HCT116 (cell line): ENCODE measurements at regions not wholly inside any gene's neighbourhood (a gene's known extent, or its start where the extent isn't known, plus 50 kb on each side); places are given as distances from the start of the nearest gene placed in this dataset.
A peak's percentile ranks its signal among the peaks of the same experiment; 100 is the strongest.

Experiments used
- ATAC-seq: fragments of 200-7000 bp; cut with Tn5 transposase; 2 replicates; pipeline ENCODE4 v1.9.1; 2020; ENCODE audit warnings: mild to moderate bottlenecking, moderate library complexity
- BruUV-seq: library from RNA; stranded (reverse); fragments of 400-500 nt; replicated peaks from 2 replicates; lab custom pipeline; 2021; lab: Mats Ljungman, UMichigan
- CTCF ChIA-PET: fragments of 300-600 bp; sonication (Branson Sonifier 250); formaldehyde crosslinking; loops from one replicate; lab custom pipeline; 2021; ENCODE audit warnings: antibody characterized with exemption; lab: Charles Lee
- POLR2A ChIA-PET: fragments of 300-600, 350-600 bp; sonication (Branson Sonifier 250); formaldehyde crosslinking; loops from one replicate; lab custom pipeline; 2021; ENCODE audit warnings: antibody characterized with exemption; lab: Charles Lee
- RAD21 ChIA-PET, 2 experiments: fragments of 300-600 bp; sonication (Branson Sonifier 250); formaldehyde crosslinking; loops; one replicate each; lab custom pipeline; 2023; ENCODE audit warnings: low total read pairs in 2 of 2; ENCODE audit not compliant: uncharacterized antibody in 2 of 2, unreplicated experiment in 2 of 2, low non-redundant PET in 1 of 2; lab: Charles Lee
- DNase-seq: peaks from one replicate; pipeline ENCODE4 v3.0.0-alpha.2; 2010; ENCODE audit warnings: low read depth, low spot score
- H2AFZ ChIP-seq: fragments of 200-600 bp; shearing (Covaris generic), sonication (generic); 2 replicates; pipeline ENCODE4 v1.6.1; 2017; ENCODE audit warnings: low read depth, mixed run types, mixed read lengths, antibody characterized with exemption, low read length; ENCODE audit not compliant: poor library complexity, severe bottlenecking
- H3K27ac ChIP-seq: 2 replicates; pipeline ENCODE4 v1.5.1; 2012; ENCODE audit warnings: low read depth, low read length
- H3K27me3 ChIP-seq: fragments of 200-600 bp; sonication (generic); 2 replicates; pipeline ENCODE4 v1.6.1; 2016; ENCODE audit warnings: mixed run types, low read length, mixed read lengths; ENCODE audit not compliant: insufficient read depth
- H3K36me3 ChIP-seq, 2 experiments: fragments of 200-500 bp in 1 of 2; fragments of 200-600 bp in 1 of 2; sonication (Bioruptor generic) in 1 of 2; sonication (generic) in 1 of 2; 2 replicates each; pipeline versions ENCODE4 v1.5.1 to v1.6.1; 2014 to 2016; ENCODE audit warnings: low read length in 2 of 2, inconsistent platforms in 1 of 2, mixed read lengths in 1 of 2, mixed run types in 1 of 2; ENCODE audit not compliant: insufficient read depth in 2 of 2, control insufficient read depth in 1 of 2
- H3K4me1 ChIP-seq, 2 experiments: fragments of 200-600 bp in 1 of 2; sonication (generic) in 1 of 2; 2 replicates each; pipeline versions ENCODE4 v1.5.1 to v1.6.1; 2012 to 2017; ENCODE audit warnings: low read length in 2 of 2, inconsistent platforms in 1 of 2, mild to moderate bottlenecking in 1 of 2, mixed read lengths in 1 of 2, mixed run types in 1 of 2, moderate library complexity in 1 of 2; ENCODE audit not compliant: insufficient read depth in 2 of 2, control insufficient read depth in 1 of 2
- H3K4me2 ChIP-seq: fragments of 200-600 bp; sonication (generic); 2 replicates; pipeline ENCODE4 v1.6.1; 2017; ENCODE audit warnings: mixed run types, low read length, mixed read lengths
- H3K4me3 ChIP-seq, 2 experiments: fragments of 200-600 bp in 1 of 2; sonication (generic) in 1 of 2; replicated peaks in 1 of 2; 2 replicates each; pipeline ENCODE4 v1.5.1; 2011 to 2016; ENCODE audit warnings: low read length in 2 of 2, control low read depth in 1 of 2, low read depth in 1 of 2, mild to moderate bottlenecking in 1 of 2, mixed read lengths in 1 of 2, mixed run types in 1 of 2
- H3K79me2 ChIP-seq: fragments of 200-600 bp; sonication (generic); 2 replicates; pipeline ENCODE4 v1.6.1; 2017; ENCODE audit warnings: mild to moderate bottlenecking, mixed run types, low read length, moderate library complexity, mixed read lengths; ENCODE audit not compliant: insufficient read depth
- H3K9ac ChIP-seq: fragments of 200-600 bp; sonication (generic); 2 replicates; pipeline ENCODE4 v1.6.1; 2016; ENCODE audit warnings: low read length, mixed read lengths
- H3K9me2 ChIP-seq: fragments of 200-600 bp; sonication (generic), shearing (Covaris generic); 2 replicates; pipeline ENCODE4 v1.6.1; 2017; ENCODE audit warnings: mixed run types, mild to moderate bottlenecking, moderate library complexity; ENCODE audit not compliant: insufficient read depth
- H3K9me3 ChIP-seq, 2 experiments: fragments of 200-500 bp in 1 of 2; fragments of 200-600 bp in 1 of 2; sonication (Bioruptor generic) in 1 of 2; sonication (generic) in 1 of 2; 2 replicates each; pipeline ENCODE4 v1.6.1; 2014 to 2017; ENCODE audit warnings: low read length in 2 of 2, mixed read lengths in 2 of 2, inconsistent platforms in 1 of 2, low read depth in 1 of 2, mild to moderate bottlenecking in 1 of 2, mixed run types in 1 of 2, moderate library complexity in 1 of 2; ENCODE audit not compliant: control insufficient read depth in 1 of 2, insufficient read depth in 1 of 2
- H4K20me1 ChIP-seq: fragments of 200-600 bp; sonication (generic), shearing (Covaris generic); 2 replicates; pipeline ENCODE4 v1.6.1; 2017; ENCODE audit warnings: mixed run types, mild to moderate bottlenecking, moderate library complexity; ENCODE audit not compliant: insufficient read depth
- CBX3 ChIP-seq: IDR thresholded peaks from 2 replicates; pipeline ENCODE4 v1.6.1; 2012; ENCODE audit warnings: low read depth
- CEBPB ChIP-seq: IDR thresholded peaks from 2 replicates; pipeline ENCODE4 v1.6.1; 2012; ENCODE audit warnings: low read depth
- EZH2 ChIP-seq: fragments of 200-600 bp; sonication (generic); IDR thresholded peaks from 2 replicates; pipeline ENCODE4 v1.6.1; 2017; ENCODE audit warnings: antibody characterized with exemption, mixed run types
- FOSL1 ChIP-seq: IDR thresholded peaks from 2 replicates; pipeline ENCODE4 v1.6.1; 2012; ENCODE audit warnings: low read depth
- JUND ChIP-seq: IDR thresholded peaks from 2 replicates; pipeline ENCODE4 v1.6.1; 2012
- POLR2A ChIP-seq: IDR thresholded peaks from 2 replicates; pipeline ENCODE4 v1.7.0; 2011; ENCODE audit warnings: borderline replicate concordance; ENCODE audit not compliant: insufficient read depth, insufficient read length; ENCODE audit errors: extremely low read depth
- POLR2AphosphoS5 ChIP-seq: IDR thresholded peaks from 2 replicates; pipeline ENCODE4 v1.6.1; 2011; ENCODE audit warnings: mild to moderate bottlenecking, low read depth, low read length, moderate library complexity
- RAD21 ChIP-seq: IDR thresholded peaks from 2 replicates; pipeline ENCODE4 v1.6.1; 2012; ENCODE audit warnings: low read depth, mild to moderate bottlenecking
- SP1 ChIP-seq: IDR thresholded peaks from 2 replicates; pipeline ENCODE4 v1.6.1; 2012; ENCODE audit warnings: low read depth
- YY1 ChIP-seq: IDR thresholded peaks from 2 replicates; pipeline ENCODE4 v1.6.1; 2011; ENCODE audit warnings: low read length, low read depth, moderate library complexity, mild to moderate bottlenecking; ENCODE audit not compliant: insufficient replicate concordance; ENCODE audit errors: extremely low read depth
- ZNF274 ChIP-seq: fragments of 200-500 bp; sonication (Bioruptor generic); IDR thresholded peaks from 2 replicates; pipeline ENCODE4 v1.6.1; 2014; ENCODE audit warnings: mild to moderate bottlenecking, low read depth, low read length, inconsistent platforms
- intact Hi-C: fragments of 100-400 bp; cut with micrococcal nuclease; formaldehyde crosslinking; loops from 2 replicates; pipeline ENCODE4 v1.10.0; 2022
- TF ChIP-seq, protein P1 (sequence below): IDR thresholded peaks from 2 replicates; pipeline ENCODE4 v1.6.1; 2012
- TF ChIP-seq, protein P2 (sequence below), 3 experiments: fragments of 200-600 bp in 1 of 3; sonication (generic) in 1 of 3; IDR thresholded peaks in 2 of 3; conservative IDR thresholded peaks in 1 of 3; 2 replicates each; pipeline ENCODE4 v1.5.1; 2012 to 2017; ENCODE audit warnings: low read depth in 2 of 3, low read length in 2 of 3, antibody characterized with exemption in 1 of 3, borderline replicate concordance in 1 of 3, control low read depth in 1 of 3, mild to moderate bottlenecking in 1 of 3, mixed read lengths in 1 of 3, mixed run types in 1 of 3, moderate library complexity in 1 of 3; ENCODE audit not compliant: insufficient read depth in 1 of 3
- TF ChIP-seq, protein P3 (sequence below): IDR thresholded peaks from 2 replicates; pipeline ENCODE4 v1.6.1; 2011; ENCODE audit warnings: mild to moderate bottlenecking, low read length, moderate library complexity; ENCODE audit not compliant: insufficient replicate concordance; ENCODE audit errors: extremely low read depth
- TF ChIP-seq, protein P4 (sequence below): IDR thresholded peaks from 2 replicates; pipeline ENCODE4 v1.6.1; 2012

DNA sequence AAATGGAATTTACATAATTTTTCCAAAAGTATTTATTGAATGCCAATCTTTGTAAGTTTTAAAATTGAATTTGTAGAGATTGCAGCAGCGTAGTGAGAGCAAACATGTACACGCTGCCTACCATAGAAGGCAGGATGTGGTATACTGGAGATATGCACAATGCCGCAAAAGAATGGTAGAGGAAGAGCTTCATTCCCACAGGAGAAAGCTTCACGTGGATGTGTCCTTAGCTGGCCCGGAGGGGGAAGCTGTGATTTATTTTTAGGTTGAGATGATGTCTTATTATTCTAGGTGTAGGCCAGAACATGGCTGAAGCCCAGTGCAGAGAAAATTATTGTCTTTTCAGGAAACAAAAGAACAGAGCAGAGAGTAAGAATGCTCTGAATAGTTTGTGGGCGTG, 743.3 kb upstream of the BCHE start:
- POLR2A ChIA-PET = no interaction called here
- no peaks in the 10 kb centered on the region for H3K9me2 ChIP-seq
- H3K9ac ChIP-seq = no peak overlapping the region
- H3K9me3 ChIP-seq = no peaks in the 10 kb centered on the region
- H3K27ac ChIP-seq = no peak overlapping the region
- no peak for TF ChIP-seq POLR2AphosphoS5
- TF ChIP-seq, protein P1, sequence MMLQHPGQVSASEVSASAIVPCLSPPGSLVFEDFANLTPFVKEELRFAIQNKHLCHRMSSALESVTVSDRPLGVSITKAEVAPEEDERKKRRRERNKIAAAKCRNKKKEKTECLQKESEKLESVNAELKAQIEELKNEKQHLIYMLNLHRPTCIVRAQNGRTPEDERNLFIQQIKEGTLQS = no peak
- TF ChIP-seq ZNF274 = no peak
- no peak for TF ChIP-seq YY1
- TF ChIP-seq POLR2A = no peak
- TF ChIP-seq FOSL1 = no peak
- TF ChIP-seq JUND = no peak
- TF ChIP-seq CEBPB = no peak
- no peak for TF ChIP-seq EZH2
- TF ChIP-seq, all 23 proteins: peak for 0
- H3K4me2 ChIP-seq = no peak overlapping the region
- H3K27me3 ChIP-seq = no peaks in the 10 kb centered on the region
- no peaks in the 10 kb centered on the region for H3K79me2 ChIP-seq
- CTCF ChIA-PET = no interaction called here
- H2AFZ ChIP-seq = peak overlapping the region; percentile 27
- no peaks in the 10 kb centered on the region; the same call in 1 of the 2 replicates for H4K20me1 ChIP-seq
- no peaks in the 10 kb centered on the region for H3K36me3 ChIP-seq
- DNase-seq (no peak), ATAC-seq (no peak)
- BruUV-seq = no TSS peak
- intact Hi-C loops = no loop called here
- RAD21 ChIA-PET = no interaction called here
- no peaks in the 10 kb centered on the region for H3K4me1 ChIP-seq
- no peak overlapping the region for H3K4me3 ChIP-seq

DNA sequence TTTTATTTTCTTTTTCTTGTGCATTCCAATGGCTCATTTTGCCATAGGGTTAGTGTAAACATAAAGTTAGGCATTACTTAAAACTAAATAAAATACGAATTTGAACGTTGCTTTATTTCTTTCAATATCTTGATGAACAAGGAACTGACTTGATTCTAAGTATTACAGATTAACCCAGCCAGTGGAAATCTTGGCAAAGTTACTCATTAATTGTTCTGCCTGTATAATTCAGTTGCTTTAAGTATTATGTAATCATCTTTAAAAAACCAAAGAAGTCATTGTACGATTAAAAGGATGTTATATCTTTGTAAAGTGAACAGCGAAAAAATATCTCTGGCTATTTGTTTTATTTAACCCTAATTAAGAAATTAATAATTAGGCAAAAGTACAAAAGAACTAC, 737.9 kb upstream of the BCHE start:
- Histone ChIP-seq H3K9me3 (no peaks in the 10 kb centered on the region), H2AFZ (no peak overlapping the region), H3K79me2 (no peaks in the 10 kb centered on the region), H3K9me2 (no peaks in the 10 kb centered on the region), H3K27ac (no peak overlapping the region), H3K9ac (no peak overlapping the region), H4K20me1 (no peaks in the 10 kb centered on the region; the same call in 1 of the 2 replicates), H3K4me2 (no peak overlapping the region), H3K4me3 (no peak overlapping the region), H3K36me3 (no peaks in the 10 kb centered on the region), H3K4me1 (no peaks in the 10 kb centered on the region), H3K27me3 (no peaks in the 10 kb centered on the region)
- CTCF ChIA-PET = no interaction called here
- DNase-seq = no peak
- ATAC-seq = no peak
- no TSS peak for BruUV-seq
- intact Hi-C loops = no loop called here
- RAD21 ChIA-PET = no interaction called here
- POLR2A ChIA-PET = no interaction called here
- TF ChIP-seq, protein P2, sequence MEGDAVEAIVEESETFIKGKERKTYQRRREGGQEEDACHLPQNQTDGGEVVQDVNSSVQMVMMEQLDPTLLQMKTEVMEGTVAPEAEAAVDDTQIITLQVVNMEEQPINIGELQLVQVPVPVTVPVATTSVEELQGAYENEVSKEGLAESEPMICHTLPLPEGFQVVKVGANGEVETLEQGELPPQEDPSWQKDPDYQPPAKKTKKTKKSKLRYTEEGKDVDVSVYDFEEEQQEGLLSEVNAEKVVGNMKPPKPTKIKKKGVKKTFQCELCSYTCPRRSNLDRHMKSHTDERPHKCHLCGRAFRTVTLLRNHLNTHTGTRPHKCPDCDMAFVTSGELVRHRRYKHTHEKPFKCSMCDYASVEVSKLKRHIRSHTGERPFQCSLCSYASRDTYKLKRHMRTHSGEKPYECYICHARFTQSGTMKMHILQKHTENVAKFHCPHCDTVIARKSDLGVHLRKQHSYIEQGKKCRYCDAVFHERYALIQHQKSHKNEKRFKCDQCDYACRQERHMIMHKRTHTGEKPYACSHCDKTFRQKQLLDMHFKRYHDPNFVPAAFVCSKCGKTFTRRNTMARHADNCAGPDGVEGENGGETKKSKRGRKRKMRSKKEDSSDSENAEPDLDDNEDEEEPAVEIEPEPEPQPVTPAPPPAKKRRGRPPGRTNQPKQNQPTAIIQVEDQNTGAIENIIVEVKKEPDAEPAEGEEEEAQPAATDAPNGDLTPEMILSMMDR (IDR thresholded peaks at IDR 0.05 in 2 of 3, conservative IDR thresholded peaks at IDR 0.05 in 1 of 3; ENCODE audit: borderline replicate concordance in 1 of 3, insufficient read depth in 1 of 3, low read depth in 2 of 3, low read length in 2 of 3) = no peak
- TF ChIP-seq RAD21 (no peak), CBX3 (no peak), SP1 (no peak)
- TF ChIP-seq, protein P3, sequence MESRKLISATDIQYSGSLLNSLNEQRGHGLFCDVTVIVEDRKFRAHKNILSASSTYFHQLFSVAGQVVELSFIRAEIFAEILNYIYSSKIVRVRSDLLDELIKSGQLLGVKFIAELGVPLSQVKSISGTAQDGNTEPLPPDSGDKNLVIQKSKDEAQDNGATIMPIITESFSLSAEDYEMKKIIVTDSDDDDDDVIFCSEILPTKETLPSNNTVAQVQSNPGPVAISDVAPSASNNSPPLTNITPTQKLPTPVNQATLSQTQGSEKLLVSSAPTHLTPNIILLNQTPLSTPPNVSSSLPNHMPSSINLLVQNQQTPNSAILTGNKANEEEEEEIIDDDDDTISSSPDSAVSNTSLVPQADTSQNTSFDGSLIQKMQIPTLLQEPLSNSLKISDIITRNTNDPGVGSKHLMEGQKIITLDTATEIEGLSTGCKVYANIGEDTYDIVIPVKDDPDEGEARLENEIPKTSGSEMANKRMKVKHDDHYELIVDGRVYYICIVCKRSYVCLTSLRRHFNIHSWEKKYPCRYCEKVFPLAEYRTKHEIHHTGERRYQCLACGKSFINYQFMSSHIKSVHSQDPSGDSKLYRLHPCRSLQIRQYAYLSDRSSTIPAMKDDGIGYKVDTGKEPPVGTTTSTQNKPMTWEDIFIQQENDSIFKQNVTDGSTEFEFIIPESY = no peak
- TF ChIP-seq, protein P4, sequence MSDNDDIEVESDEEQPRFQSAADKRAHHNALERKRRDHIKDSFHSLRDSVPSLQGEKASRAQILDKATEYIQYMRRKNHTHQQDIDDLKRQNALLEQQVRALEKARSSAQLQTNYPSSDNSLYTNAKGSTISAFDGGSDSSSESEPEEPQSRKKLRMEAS = no peak
